ENCODE measurements at regions not wholly inside any gene's neighbourhood (a gene's known extent, or its start where the extent isn't known, plus 50 kb on each side); places are given as distances from the start of the nearest gene placed in this dataset.

DNA sequence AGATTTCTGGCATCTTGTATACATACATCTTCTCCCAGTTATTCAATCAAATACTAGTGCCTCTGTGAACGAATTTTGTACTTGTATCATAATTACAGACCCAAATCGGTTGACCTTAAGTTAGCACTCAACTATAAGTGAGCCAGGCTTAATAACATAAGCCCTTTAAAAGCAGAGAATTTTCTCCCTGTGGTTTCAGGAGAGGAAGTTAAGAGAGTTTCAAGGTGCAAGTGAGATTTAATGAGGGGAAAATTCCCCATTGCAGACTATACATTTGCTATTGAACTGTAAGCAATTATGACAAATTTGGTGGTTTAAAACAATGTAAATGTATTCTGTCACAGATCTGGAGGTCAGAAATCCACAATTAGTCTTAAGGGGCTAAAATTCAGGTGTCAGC is 261.9 kb upstream of the NREP start:
- TF ChIP-seq, protein P1, sequence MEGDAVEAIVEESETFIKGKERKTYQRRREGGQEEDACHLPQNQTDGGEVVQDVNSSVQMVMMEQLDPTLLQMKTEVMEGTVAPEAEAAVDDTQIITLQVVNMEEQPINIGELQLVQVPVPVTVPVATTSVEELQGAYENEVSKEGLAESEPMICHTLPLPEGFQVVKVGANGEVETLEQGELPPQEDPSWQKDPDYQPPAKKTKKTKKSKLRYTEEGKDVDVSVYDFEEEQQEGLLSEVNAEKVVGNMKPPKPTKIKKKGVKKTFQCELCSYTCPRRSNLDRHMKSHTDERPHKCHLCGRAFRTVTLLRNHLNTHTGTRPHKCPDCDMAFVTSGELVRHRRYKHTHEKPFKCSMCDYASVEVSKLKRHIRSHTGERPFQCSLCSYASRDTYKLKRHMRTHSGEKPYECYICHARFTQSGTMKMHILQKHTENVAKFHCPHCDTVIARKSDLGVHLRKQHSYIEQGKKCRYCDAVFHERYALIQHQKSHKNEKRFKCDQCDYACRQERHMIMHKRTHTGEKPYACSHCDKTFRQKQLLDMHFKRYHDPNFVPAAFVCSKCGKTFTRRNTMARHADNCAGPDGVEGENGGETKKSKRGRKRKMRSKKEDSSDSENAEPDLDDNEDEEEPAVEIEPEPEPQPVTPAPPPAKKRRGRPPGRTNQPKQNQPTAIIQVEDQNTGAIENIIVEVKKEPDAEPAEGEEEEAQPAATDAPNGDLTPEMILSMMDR (IDR thresholded peaks at IDR 0.05) = no peak
- TF ChIP-seq POLR2A (IDR thresholded peaks at IDR 0.05) = no peak

Measured in esophagus squamous epithelium (tissue), 4 donors.